Coronary artery (tissue), 2 donors: ENCODE measurements at regions not wholly inside any gene's neighbourhood (a gene's known extent, or its start where the extent isn't known, plus 50 kb on each side); places are given as distances from the start of the nearest gene placed in this dataset.
"Not testable (repeated sequence)": the region's sequence is repeated elsewhere in the genome, so short reads cannot be mapped to it uniquely, and the experiment has no call there.

Source experiments
- DNase-seq: peaks from one replicate; pipeline ENCODE4 v3.0.0-alpha.2; 2017; ENCODE audit warnings: low spot score
- H3K27ac ChIP-seq, 2 donors: fragments of 200-600 bp; sonication (generic); one replicate each; pipeline ENCODE4 v1.5.1; 2016 to 2019
- H3K4me3 ChIP-seq: fragments of 200-600 bp; sonication (generic); 2 replicates; pipeline ENCODE4 v1.5.1; 2016; ENCODE audit warnings: mild to moderate bottlenecking, moderate library complexity
- TF ChIP-seq, protein P1 (sequence below): fragments of 200-600 bp; sonication (generic); IDR thresholded peaks from one replicate; pipeline ENCODE4 v1.5.1; 2019; ENCODE audit warnings: antibody characterized with exemption

DNA sequence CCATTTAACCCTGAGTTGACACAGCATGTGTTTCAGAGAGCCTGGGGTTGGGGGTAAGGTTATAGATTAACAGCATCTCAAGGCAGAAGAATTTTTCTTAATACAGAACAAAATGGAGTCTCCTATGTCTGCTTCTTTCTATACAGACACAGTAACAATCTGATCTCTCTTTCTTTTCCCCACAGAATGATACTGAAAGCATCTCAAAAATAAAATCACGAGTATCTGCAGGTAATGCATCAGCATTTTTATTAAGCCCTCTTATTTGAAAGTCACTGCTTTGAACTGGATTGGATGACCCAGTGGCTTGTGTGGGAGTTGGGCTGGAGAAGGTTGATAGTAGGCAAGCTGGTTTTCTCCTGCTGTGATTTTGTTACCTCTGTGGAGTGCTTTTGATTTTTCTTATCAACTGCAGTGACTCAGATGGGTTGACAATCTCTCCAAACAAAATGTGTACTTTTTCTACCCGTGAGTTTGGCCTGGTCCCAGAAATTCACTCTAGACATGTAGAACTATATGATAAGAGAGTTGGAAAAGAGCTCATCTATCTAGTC lies 253.5 kb upstream of the PRKCQ start:
- no peak for DNase-seq
- H3K4me3 ChIP-seq, result no peak overlapping the region
- no peak overlapping the region for H3K27ac ChIP-seq
- TF ChIP-seq, protein P1, sequence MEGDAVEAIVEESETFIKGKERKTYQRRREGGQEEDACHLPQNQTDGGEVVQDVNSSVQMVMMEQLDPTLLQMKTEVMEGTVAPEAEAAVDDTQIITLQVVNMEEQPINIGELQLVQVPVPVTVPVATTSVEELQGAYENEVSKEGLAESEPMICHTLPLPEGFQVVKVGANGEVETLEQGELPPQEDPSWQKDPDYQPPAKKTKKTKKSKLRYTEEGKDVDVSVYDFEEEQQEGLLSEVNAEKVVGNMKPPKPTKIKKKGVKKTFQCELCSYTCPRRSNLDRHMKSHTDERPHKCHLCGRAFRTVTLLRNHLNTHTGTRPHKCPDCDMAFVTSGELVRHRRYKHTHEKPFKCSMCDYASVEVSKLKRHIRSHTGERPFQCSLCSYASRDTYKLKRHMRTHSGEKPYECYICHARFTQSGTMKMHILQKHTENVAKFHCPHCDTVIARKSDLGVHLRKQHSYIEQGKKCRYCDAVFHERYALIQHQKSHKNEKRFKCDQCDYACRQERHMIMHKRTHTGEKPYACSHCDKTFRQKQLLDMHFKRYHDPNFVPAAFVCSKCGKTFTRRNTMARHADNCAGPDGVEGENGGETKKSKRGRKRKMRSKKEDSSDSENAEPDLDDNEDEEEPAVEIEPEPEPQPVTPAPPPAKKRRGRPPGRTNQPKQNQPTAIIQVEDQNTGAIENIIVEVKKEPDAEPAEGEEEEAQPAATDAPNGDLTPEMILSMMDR, result no peak

DNA sequence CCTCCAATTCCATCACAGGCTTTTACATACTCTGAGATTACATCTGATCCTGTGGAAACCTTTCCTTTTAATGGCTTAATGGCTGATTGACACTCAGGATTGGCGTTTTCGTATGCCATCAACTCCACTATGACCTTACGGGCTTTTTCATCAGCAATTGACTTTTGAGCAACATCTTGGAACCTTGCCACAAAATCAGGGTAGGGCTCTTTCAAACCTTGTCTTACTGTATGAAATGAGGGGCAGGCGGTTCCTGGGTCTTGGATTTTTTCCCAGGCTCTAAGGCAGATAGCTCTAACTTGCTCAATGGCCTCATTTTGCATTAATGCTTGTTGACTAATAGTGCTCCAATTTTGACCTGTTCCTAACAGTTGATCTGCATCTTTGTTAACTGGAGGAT lies 250.9 kb upstream of the PRKCQ start:
- not testable (repeated sequence) for DNase-seq, H3K27ac ChIP-seq, H3K4me3 ChIP-seq

DNA sequence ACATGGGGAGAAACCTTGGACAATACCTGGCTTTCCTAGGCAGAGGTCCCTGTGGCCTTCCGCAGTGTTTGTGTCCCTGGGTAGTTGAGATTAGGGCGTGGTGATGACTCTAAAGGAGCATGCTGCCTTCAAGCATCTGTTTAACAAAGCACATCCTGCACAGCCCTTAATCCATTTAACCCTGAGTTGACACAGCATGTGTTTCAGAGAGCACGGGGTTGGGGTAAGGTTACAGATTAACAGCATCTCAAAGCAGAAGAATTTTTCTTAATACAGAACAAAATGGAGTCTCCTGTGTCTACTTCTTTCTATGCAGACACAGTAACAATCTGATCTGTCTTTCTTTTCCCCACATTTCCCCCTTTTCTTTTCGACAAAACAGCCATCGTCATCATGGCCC lies 244.7 kb upstream of the PRKCQ start:
- not testable (repeated sequence) for DNase-seq, H3K27ac ChIP-seq, H3K4me3 ChIP-seq

DNA sequence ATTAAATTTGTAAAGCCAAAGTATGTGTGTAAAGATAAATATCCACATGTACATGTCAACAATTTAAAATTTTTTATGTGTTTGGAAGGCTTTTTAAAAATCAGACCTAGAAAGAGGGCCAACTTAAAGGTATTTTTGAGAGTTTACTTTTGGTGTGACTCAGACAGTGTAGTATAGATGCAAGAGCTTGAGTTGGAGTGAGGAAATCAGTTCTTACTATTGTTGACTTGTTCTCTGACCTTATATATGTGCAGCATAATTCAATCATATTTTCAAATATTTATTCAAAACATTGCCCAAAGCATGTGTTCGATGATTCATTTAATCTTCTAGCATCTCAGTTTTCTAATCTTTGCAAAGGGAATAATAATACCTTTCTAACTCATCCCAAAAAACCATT lies 243.7 kb upstream of the PRKCQ start:
- no peak overlapping the region for H3K4me3 ChIP-seq
- TF ChIP-seq, protein P1, result no peak

DNA sequence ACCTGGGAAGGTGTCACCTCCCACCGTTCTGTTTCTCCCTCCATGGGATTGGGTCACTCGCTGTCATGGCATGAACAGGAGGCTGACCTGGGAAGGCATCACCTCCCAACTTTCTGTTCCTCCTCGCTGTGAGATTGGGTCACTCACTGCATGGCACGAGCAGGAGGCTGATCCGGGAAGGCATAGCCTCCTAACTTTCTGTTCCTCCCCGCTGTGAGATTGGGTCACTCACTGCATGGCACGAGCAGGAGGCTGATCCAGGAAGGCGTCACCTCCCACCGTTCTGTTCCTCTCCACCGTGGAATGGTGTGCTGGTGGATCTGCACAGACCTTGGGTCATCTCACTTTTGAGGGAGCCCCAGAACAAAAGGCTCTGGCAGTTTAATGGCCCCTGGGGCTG lies 239.2 kb upstream of the PRKCQ start:
- DNase-seq, result no peak
- Histone ChIP-seq H3K4me3 (no peak overlapping the region), H3K27ac (no peak overlapping the region)
- TF ChIP-seq, protein P1, result no peak

More for the DNA sequence above, 243.7 kb upstream of the PRKCQ start:
- no peak overlapping the region for H3K27ac ChIP-seq
- no peak for DNase-seq

DNA sequence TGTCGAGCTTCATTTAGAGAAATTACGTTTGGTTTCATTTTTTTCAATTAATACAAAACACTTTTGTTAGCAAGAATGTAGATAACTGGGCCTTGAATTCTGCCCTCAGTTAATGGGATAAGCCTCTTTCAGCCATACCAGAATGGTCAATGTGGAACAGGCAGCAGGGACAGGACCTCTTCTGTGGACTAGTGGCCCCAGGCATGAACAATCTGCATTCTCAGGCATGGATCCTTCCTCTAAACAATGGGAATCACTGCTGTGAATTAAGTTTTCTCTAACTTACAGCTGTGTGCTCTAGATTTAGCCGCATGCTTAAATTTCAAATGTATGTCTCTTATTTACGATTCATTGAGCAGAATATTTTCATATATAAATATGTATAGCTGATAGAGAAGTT lies 237.7 kb upstream of the PRKCQ start:
- DNase-seq, result no peak
- Histone ChIP-seq H3K27ac (no peak overlapping the region), H3K4me3 (no peak overlapping the region)
- TF ChIP-seq, protein P1, result no peak

DNA sequence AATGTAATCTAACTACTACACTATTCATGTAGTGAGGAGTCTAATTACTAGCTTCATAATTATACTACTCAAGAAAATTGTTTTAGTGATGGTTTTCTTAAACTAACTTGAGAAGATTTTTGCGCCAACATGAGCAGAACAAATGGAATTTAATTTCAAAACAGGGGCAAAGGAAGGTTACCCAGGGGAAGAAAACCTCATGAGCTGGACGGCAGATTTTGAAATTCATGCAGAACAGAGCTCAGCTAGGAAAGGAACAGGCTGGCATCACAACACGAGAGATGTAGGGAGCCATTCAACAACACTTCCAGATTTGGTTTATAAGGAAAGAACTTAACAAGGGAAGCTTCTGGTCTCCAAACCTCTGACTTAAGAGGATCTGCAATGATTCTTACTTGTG lies 235.3 kb upstream of the PRKCQ start:
- Histone ChIP-seq H3K4me3 (no peak overlapping the region), H3K27ac (no peak overlapping the region)
- TF ChIP-seq, protein P1, result no peak
- no peak for DNase-seq

DNA sequence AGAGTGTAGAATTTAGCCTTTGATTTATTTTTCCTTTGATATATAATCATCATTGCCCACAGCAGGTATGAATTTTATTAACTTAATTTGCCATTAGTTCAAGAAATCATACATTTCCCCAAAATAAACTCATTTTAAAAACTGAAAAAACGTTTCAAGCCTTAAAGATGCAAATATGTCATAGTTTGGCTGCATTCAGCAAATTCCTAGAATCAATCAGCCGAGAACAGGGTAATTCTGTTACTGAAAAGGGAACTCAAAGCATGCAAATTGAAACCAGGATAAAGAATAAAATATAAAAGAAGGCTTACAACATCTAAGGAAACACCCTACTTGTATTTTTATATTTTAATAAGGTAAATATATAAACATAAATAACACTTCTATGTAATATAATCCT lies 233.8 kb upstream of the PRKCQ start:
- Histone ChIP-seq H3K27ac (no peak overlapping the region), H3K4me3 (no peak overlapping the region)
- DNase-seq, result no peak
- TF ChIP-seq, protein P1, result no peak
